ENCODE measurements at regions not wholly inside any gene's neighbourhood (a gene's known extent, or its start where the extent isn't known, plus 50 kb on each side); places are given as distances from the start of the nearest gene placed in this dataset.

DNA sequence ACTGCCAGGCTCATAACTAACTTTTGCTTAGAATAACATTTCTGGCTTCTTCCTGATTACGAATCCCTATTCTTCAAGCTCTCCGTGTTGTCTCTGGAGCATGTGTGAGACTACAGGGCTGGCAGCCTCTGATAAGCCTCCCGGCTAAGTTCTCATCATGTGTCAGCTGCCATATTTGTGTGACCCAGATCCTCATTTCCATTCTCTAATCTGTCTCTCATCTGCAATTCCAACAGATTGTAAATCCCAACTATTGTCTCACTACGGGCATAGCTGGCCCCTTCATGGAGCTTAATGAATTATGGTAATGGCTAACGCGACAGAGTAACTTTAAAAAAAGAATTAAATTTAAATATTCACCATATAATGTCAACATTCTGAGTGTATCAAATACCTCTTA, 165.4 kb downstream of the CMPK2 start:
- no peaks in the 10 kb centered on the region for H3K4me1 Mint-ChIP-seq (ENCODE audit: unreplicated experiment)
- H3K36me3 Mint-ChIP-seq (ENCODE audit: unreplicated experiment), result no peaks in the 10 kb centered on the region
- no peaks in the 10 kb centered on the region for H3K27me3 Mint-ChIP-seq (ENCODE audit: unreplicated experiment)
- TF ChIP-seq, protein P1, sequence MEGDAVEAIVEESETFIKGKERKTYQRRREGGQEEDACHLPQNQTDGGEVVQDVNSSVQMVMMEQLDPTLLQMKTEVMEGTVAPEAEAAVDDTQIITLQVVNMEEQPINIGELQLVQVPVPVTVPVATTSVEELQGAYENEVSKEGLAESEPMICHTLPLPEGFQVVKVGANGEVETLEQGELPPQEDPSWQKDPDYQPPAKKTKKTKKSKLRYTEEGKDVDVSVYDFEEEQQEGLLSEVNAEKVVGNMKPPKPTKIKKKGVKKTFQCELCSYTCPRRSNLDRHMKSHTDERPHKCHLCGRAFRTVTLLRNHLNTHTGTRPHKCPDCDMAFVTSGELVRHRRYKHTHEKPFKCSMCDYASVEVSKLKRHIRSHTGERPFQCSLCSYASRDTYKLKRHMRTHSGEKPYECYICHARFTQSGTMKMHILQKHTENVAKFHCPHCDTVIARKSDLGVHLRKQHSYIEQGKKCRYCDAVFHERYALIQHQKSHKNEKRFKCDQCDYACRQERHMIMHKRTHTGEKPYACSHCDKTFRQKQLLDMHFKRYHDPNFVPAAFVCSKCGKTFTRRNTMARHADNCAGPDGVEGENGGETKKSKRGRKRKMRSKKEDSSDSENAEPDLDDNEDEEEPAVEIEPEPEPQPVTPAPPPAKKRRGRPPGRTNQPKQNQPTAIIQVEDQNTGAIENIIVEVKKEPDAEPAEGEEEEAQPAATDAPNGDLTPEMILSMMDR (IDR thresholded peaks at IDR 0.05), result no peak
- H3K9me3 Mint-ChIP-seq (ENCODE audit: unreplicated experiment), result peaks cover 21% of the 10 kb centered on the region
- no peak overlapping the region for H3K4me3 Mint-ChIP-seq (ENCODE audit: unreplicated experiment)
- DNase-seq (ENCODE audit: extremely low spot score, unreplicated experiment), result no peak
- no peak overlapping the region for H3K27ac Mint-ChIP-seq (ENCODE audit: unreplicated experiment)

DNA sequence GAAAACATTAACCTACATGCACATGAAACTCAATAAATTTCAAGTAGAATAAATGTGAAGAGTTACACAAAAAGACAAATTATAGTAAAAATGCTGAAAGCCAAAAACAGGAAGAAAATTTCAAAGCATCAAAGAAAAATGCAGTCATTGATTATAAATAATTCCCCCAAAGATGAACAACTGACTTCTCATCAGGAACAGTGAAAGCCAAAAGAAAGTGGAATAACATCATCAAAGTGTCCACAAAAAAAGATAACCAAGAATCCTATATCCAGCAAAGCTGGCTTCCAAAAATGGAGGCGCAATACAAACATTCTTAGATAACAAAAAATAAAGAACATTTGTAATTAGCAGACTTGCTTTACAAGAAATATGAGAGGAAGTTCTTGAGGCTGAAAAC, 161.6 kb downstream of the CMPK2 start:
- Mint-ChIP-seq H3K9me3 (ENCODE audit: unreplicated experiment) (peaks cover 37% of the 10 kb centered on the region), H3K27me3 (ENCODE audit: unreplicated experiment) (no peaks in the 10 kb centered on the region), H3K4me3 (ENCODE audit: unreplicated experiment) (no peak overlapping the region), H3K27ac (ENCODE audit: unreplicated experiment) (no peak overlapping the region), H3K4me1 (ENCODE audit: unreplicated experiment) (no peaks in the 10 kb centered on the region), H3K36me3 (ENCODE audit: unreplicated experiment) (no peaks in the 10 kb centered on the region)
- TF ChIP-seq, protein P1 (IDR thresholded peaks at IDR 0.05), result no peak
- no peak for DNase-seq (ENCODE audit: extremely low spot score, unreplicated experiment)

DNA sequence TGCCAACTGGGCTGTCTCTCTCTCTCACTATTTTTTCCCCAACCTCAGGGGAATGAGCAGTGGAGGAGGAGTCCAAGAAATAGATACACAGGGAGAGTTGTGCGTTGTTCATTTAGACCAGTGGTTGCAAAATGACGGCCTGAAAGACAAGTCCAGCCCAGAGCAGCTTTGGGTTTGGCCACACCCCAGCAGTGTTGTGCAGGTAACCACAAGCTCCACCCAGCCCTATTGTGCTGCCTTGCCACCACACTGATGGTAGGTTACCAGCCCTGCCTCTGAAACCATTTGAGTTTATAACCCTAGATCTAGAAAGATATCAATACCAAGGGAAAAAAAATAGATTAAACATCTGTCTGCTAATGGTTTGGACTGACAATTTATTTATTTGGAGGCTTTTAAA, 144.3 kb downstream of the CMPK2 start:
- Mint-ChIP-seq H3K9me3 (ENCODE audit: unreplicated experiment) (no peaks in the 10 kb centered on the region), H3K4me1 (ENCODE audit: unreplicated experiment) (no peaks in the 10 kb centered on the region)

DNA sequence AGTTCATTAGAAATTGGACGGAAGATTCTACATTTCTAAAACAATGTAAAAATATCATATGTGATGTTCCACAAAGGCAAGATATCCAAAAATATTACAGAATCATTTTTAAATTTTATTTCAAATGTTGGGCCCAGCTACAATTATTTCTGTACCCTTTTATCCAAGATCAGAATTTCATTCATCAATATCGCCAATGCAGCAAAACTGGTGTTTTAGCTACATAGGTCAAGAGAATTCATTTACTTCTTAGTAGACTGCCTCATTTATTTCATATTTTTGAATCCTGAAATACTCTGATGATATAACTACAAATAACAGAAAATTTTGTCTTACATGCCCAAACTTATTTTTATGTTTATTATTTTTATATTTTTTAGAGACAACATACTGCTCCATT, 143.1 kb downstream of the CMPK2 start:
- Mint-ChIP-seq H3K36me3 (ENCODE audit: unreplicated experiment) (no peaks in the 10 kb centered on the region), H3K9me3 (ENCODE audit: unreplicated experiment) (no peaks in the 10 kb centered on the region), H3K4me3 (ENCODE audit: unreplicated experiment) (no peak overlapping the region), H3K27ac (ENCODE audit: unreplicated experiment) (no peak overlapping the region), H3K27me3 (ENCODE audit: unreplicated experiment) (no peaks in the 10 kb centered on the region), H3K4me1 (ENCODE audit: unreplicated experiment) (no peaks in the 10 kb centered on the region)
- DNase-seq (ENCODE audit: extremely low spot score, unreplicated experiment), result no peak
- TF ChIP-seq, protein P1 (IDR thresholded peaks at IDR 0.05), result no peak

More for the DNA sequence above, 144.3 kb downstream of the CMPK2 start:
- Mint-ChIP-seq H3K27ac (ENCODE audit: unreplicated experiment) (no peak overlapping the region), H3K4me3 (ENCODE audit: unreplicated experiment) (no peak overlapping the region), H3K27me3 (ENCODE audit: unreplicated experiment) (no peaks in the 10 kb centered on the region), H3K36me3 (ENCODE audit: unreplicated experiment) (no peaks in the 10 kb centered on the region)
- DNase-seq (ENCODE audit: extremely low spot score, unreplicated experiment), result no peak
- TF ChIP-seq, protein P1 (IDR thresholded peaks at IDR 0.05), result no peak

DNA sequence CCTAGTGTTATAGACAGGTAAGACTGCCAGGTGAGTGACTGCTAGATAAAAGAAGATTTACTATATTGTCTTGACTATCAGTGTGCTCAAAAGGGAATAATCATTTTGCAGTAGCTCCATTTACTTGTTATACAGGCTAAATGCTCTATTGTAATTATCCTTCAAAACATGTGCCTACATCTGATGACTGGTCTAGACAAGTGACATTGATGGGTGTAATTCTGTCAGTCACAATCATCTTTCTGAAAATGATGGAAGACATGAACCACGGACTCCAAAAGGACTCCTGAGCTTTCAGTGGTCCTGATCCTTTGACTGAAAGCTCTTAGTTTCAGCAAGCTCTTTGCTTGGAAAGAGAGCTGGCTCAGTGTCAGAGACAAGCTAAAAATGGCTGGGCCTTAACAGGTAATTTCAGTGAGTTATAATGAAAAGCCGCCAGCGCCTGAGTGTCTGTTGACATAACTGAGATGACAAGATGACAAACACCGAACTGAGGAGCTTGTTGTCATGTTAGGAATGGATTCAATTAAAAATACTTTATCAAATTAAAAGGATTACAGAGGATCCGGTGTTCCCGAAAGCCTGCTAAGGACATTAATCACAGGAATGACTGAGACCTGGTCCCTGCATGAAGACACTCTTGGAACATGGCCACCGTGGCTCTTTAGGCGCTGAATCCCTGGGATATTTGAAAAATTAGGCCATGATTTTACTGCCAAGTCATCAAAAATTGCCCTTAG, 141.7 kb downstream of the CMPK2 start:
- DNase-seq (ENCODE audit: extremely low spot score, unreplicated experiment), result no peak
- TF ChIP-seq, protein P1 (IDR thresholded peaks at IDR 0.05), result no peak
- no peaks in the 10 kb centered on the region for H3K27me3 Mint-ChIP-seq (ENCODE audit: unreplicated experiment)
- no peak overlapping the region for H3K27ac Mint-ChIP-seq (ENCODE audit: unreplicated experiment)
- no peak overlapping the region for H3K4me3 Mint-ChIP-seq (ENCODE audit: unreplicated experiment)
- no peaks in the 10 kb centered on the region for H3K36me3 Mint-ChIP-seq (ENCODE audit: unreplicated experiment)
- H3K4me1 Mint-ChIP-seq (ENCODE audit: unreplicated experiment), result no peaks in the 10 kb centered on the region
- H3K9me3 Mint-ChIP-seq (ENCODE audit: unreplicated experiment), result peaks cover 4% of the 10 kb centered on the region

All from osteocyte (in vitro differentiated cells).